ENCODE measurements at regions not wholly inside any gene's neighbourhood (a gene's known extent, or its start where the extent isn't known, plus 50 kb on each side); places are given as distances from the start of the nearest gene placed in this dataset.
"Not testable (repeated sequence)": the region's sequence is repeated elsewhere in the genome, so short reads cannot be mapped to it uniquely, and the experiment has no call there.

DNA sequence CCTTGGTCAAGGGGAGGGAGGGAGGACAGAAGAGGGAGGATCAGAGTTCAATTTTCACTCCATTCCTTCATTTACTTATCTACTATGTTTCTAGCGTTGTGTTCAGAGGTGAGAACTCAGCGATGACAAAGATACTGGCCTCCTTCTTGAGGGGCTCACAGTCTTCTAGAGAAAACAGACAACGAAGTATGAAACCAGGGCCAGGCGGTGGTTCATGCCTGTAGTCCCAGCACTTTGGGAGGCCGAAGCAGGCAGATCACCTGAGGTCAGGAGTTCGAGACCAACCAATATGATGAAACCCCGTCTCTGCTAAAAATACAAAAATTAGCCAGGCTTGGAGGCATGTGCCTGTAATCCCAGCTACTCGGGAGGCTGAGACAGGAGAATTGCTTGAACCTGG lies 277.4 kb downstream of the MYCN start:
- TF ChIP-seq, protein P1, sequence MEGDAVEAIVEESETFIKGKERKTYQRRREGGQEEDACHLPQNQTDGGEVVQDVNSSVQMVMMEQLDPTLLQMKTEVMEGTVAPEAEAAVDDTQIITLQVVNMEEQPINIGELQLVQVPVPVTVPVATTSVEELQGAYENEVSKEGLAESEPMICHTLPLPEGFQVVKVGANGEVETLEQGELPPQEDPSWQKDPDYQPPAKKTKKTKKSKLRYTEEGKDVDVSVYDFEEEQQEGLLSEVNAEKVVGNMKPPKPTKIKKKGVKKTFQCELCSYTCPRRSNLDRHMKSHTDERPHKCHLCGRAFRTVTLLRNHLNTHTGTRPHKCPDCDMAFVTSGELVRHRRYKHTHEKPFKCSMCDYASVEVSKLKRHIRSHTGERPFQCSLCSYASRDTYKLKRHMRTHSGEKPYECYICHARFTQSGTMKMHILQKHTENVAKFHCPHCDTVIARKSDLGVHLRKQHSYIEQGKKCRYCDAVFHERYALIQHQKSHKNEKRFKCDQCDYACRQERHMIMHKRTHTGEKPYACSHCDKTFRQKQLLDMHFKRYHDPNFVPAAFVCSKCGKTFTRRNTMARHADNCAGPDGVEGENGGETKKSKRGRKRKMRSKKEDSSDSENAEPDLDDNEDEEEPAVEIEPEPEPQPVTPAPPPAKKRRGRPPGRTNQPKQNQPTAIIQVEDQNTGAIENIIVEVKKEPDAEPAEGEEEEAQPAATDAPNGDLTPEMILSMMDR (IDR thresholded peaks at IDR 0.05) = not testable (repeated sequence)
- not testable (repeated sequence) for TF ChIP-seq POLR2A (IDR thresholded peaks at IDR 0.05)
